MCF 10A (cell line): ENCODE measurements at regions not wholly inside any gene's neighbourhood (a gene's known extent, or its start where the extent isn't known, plus 50 kb on each side); places are given as distances from the start of the nearest gene placed in this dataset. TPM values are rescaled to one million over a fixed set of nuclear protein-coding genes. Genes with fewer than 3 reads are reported as not detected.
A peak's percentile ranks its signal among the peaks of the same experiment; 100 is the strongest.

Source experiments
- BruUV-seq: library from RNA; stranded (reverse); fragments of 400-500 nt; replicated peaks from 2 replicates; lab custom pipeline; 2021; lab: Mats Ljungman, UMichigan
- CTCF ChIA-PET: fragments of 300-600 bp; sonication (Branson Sonifier 250); formaldehyde crosslinking; extraction: SDS; loops from one replicate; lab custom pipeline; 2021; ENCODE audit warnings: antibody characterized with exemption, inconsistent platforms; lab: Yijun Ruan, JAX
- POLR2A ChIA-PET: fragments of 300-600, 350-650 bp; sonication (Branson Sonifier 250); formaldehyde crosslinking; extraction: SDS; loops from one replicate; lab custom pipeline; 2020; ENCODE audit warnings: antibody characterized with exemption, inconsistent platforms; lab: Yijun Ruan, JAX
- DNase-seq: peaks from one replicate; pipeline ENCODE4 v3.0.0-alpha.2; 2018; ENCODE audit not compliant: unreplicated experiment
- H3K27ac Mint-ChIP-seq: one replicate; pipeline ENCODE4 v1.8.0; 2022; ENCODE audit warnings: mild to moderate bottlenecking, low read depth, mixed read lengths; ENCODE audit not compliant: unreplicated experiment
- H3K27me3 Mint-ChIP-seq: one replicate; pipeline ENCODE4 v1.8.0; 2022; ENCODE audit warnings: mixed read lengths; ENCODE audit not compliant: insufficient read depth, unreplicated experiment
- H3K36me3 Mint-ChIP-seq: one replicate; pipeline ENCODE4 v1.8.0; 2022; ENCODE audit warnings: mild to moderate bottlenecking, moderate library complexity, mixed read lengths; ENCODE audit not compliant: insufficient read depth, unreplicated experiment
- H3K4me1 Mint-ChIP-seq: one replicate; pipeline ENCODE4 v1.8.0; 2022; ENCODE audit warnings: mixed read lengths; ENCODE audit not compliant: insufficient read depth, unreplicated experiment
- H3K4me3 Mint-ChIP-seq: one replicate; pipeline ENCODE4 v1.8.0; 2022; ENCODE audit warnings: mild to moderate bottlenecking, moderate library complexity, mixed read lengths; ENCODE audit not compliant: unreplicated experiment
- H3K9me3 Mint-ChIP-seq: one replicate; pipeline ENCODE4 v1.8.0; 2022; ENCODE audit warnings: mixed read lengths; ENCODE audit not compliant: unreplicated experiment
- intact Hi-C: fragments of 100-400 bp; cut with micrococcal nuclease; formaldehyde crosslinking; loops from 2 replicates; pipeline ENCODE4 v1.14.1; 2022
- microRNA-seq: library from miRNA; unstranded; fragments of <30 nt; microRNA quantifications from one replicate; pipeline ENCODE4 v1.2.0, GENCODE V29; 2022
- TF ChIP-seq, protein P1 (sequence below): fragments of 200-600 bp; IDR thresholded peaks from one replicate; pipeline ENCODE4 v1.8.0; 2022; ENCODE audit warnings: antibody characterized with exemption, mild to moderate bottlenecking; ENCODE audit not compliant: unreplicated experiment

DNA sequence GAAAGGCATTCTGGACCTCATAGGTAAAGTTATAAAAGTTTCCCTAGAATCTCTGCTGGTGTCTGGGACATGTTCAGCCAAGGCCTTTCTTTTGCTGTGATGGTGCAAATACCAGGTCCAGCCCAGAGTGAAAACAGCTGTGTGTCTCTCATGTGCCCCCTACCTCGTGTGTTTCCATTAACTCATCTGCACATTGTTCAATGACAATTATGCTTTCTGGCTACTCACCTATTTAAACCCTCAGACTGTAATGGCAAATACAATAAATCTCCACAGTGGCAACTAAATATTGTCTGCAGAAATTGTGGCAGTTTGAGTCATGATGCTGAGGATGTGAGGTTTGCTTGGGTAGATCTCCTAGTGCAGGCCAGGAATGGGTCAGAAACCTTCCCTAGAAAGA lies 53.1 kb upstream of the GALNT15 start:
- intact Hi-C loops = no loop called here
- POLR2A ChIA-PET = no interaction called here
- Mint-ChIP-seq H3K9me3 (no peaks in the 10 kb centered on the region), H3K27ac (no peak overlapping the region), H3K27me3 (no peaks in the 10 kb centered on the region), H3K4me3 (no peak overlapping the region), H3K36me3 (no peaks in the 10 kb centered on the region), H3K4me1 (peaks cover 19% of the 10 kb centered on the region)
- no TSS peak for BruUV-seq
- CTCF ChIA-PET = interaction anchor here (0.7 kb wide), 1 partner anchor 243 kb away, joined by 3 read pairs; no protein-coding TSS in a partner anchor
- DNase-seq = no peak
- TF ChIP-seq, protein P1, sequence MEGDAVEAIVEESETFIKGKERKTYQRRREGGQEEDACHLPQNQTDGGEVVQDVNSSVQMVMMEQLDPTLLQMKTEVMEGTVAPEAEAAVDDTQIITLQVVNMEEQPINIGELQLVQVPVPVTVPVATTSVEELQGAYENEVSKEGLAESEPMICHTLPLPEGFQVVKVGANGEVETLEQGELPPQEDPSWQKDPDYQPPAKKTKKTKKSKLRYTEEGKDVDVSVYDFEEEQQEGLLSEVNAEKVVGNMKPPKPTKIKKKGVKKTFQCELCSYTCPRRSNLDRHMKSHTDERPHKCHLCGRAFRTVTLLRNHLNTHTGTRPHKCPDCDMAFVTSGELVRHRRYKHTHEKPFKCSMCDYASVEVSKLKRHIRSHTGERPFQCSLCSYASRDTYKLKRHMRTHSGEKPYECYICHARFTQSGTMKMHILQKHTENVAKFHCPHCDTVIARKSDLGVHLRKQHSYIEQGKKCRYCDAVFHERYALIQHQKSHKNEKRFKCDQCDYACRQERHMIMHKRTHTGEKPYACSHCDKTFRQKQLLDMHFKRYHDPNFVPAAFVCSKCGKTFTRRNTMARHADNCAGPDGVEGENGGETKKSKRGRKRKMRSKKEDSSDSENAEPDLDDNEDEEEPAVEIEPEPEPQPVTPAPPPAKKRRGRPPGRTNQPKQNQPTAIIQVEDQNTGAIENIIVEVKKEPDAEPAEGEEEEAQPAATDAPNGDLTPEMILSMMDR = no peak

- ChIA-PET POLR2A (interaction anchor here (0.8 kb wide), 1 partner anchor 9 kb away, joined by 3 read pairs; no protein-coding TSS in a partner anchor), CTCF (interaction anchor here (0.6 kb wide), 1 partner anchor 38 kb away, joined by 3 read pairs; no protein-coding TSS in a partner anchor)
- no peaks in the 10 kb centered on the region for H3K9me3 Mint-ChIP-seq
- H3K4me1 Mint-ChIP-seq = peaks cover 19% of the 10 kb centered on the region
- H3K4me3 Mint-ChIP-seq = no peak overlapping the region
- TF ChIP-seq, protein P1 = no peak
- no peaks in the 10 kb centered on the region for H3K36me3 Mint-ChIP-seq
- DNase-seq = no peak
- H3K27ac Mint-ChIP-seq = no peak overlapping the region
- H3K27me3 Mint-ChIP-seq = no peaks in the 10 kb centered on the region
- BruUV-seq = no TSS peak
- intact Hi-C loops = no loop called here
Measured at GRCh38 chr3:16122155-16122554, 52.3 kb upstream of the GALNT15 start.

DNA sequence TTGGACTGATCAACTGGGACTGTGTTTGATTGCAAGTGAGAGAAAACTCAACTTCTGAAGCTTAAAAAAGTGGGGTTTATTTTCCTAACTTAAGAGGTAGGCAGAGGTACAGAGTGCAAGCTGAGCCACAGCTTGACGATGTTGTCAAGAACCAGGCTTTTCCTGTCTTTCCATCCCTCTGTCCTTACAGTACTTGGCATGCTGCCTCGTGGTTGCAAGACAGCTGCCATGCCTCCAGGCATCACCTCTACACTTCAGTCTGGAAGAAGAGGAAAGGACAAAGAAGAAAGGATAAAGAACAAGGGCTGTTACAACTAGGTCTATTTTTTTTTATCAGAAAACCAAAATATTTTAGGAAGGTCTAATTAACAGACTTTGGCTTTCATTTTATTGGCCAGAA lies 51.8 kb upstream of the GALNT15 start:
- peaks cover 19% of the 10 kb centered on the region for H3K4me1 Mint-ChIP-seq
- POLR2A ChIA-PET = interaction anchor here (0.8 to 1.5 kb wide), 2 partner anchors 9 to 74 kb away, joined by 3 to 4 read pairs; no protein-coding TSS in a partner anchor
- CTCF ChIA-PET = interaction anchor here (0.7 kb wide), 1 partner anchor 746 kb away, joined by 4 read pairs; no protein-coding TSS in a partner anchor
- H3K27ac Mint-ChIP-seq = no peak overlapping the region
- intact Hi-C loops = no loop called here
- TF ChIP-seq, protein P1 = no peak
- no peak overlapping the region for H3K4me3 Mint-ChIP-seq
- H3K9me3 Mint-ChIP-seq = no peaks in the 10 kb centered on the region
- BruUV-seq = no TSS peak
- peak; percentile 65 for DNase-seq
- no peaks in the 10 kb centered on the region for H3K27me3 Mint-ChIP-seq
- no peaks in the 10 kb centered on the region for H3K36me3 Mint-ChIP-seq

DNA sequence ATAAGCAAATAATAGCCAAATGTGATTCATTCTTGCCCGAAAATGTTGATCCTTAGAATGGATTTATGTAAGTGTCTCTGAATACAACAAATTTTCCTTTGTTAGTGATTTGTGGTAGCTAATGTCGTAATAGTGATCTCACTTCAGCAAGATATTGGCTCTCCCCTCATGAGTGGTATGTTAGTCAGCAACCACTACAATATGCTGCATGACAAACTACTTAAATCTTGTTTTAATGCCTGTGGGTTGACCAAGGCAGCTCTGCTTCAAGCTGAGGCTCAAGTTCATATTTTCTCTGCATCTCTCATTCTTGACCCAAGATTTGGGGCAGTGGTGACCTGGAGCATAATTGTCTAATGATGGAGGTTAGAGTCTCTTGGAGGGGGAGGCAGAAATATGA lies 49.8 kb upstream of the GALNT15 start:
- Mint-ChIP-seq H3K9me3 (no peaks in the 10 kb centered on the region), H3K36me3 (no peaks in the 10 kb centered on the region), H3K27me3 (no peaks in the 10 kb centered on the region), H3K4me3 (no peak overlapping the region), H3K27ac (peak overlapping the region; percentile 32), H3K4me1 (peaks cover 18% of the 10 kb centered on the region)
- POLR2A ChIA-PET = interaction anchor here (0.6 to 1.4 kb wide), 6 partner anchors 11 to 61 kb away, joined by 3 to 9 read pairs (median 4); partner anchors contain the start of gene GALNT15
- no TSS peak for BruUV-seq
- intact Hi-C loops = loop anchor here (2.0 kb wide), 1 partner anchor 64 kb away; no protein-coding TSS in a partner anchor
- peak; percentile 84 for DNase-seq
- TF ChIP-seq, protein P1 = no peak
- CTCF ChIA-PET = interaction anchor here (1.6 kb wide), 1 partner anchor 75 kb away, joined by 6 read pairs; no protein-coding TSS in a partner anchor

Small RNAs in the stretch of these regions (microRNA-seq; reads per million reads assigned to microRNA genes)
- not detected for gene MIR563
